Cardiac muscle cell (in vitro differentiated cells and primary cell): ENCODE measurements at regions not wholly inside any gene's neighbourhood (a gene's known extent, or its start where the extent isn't known, plus 50 kb on each side); places are given as distances from the start of the nearest gene placed in this dataset.
A peak's percentile ranks its signal among the peaks of the same experiment; 100 is the strongest.

Experiments used
- DNase-seq, 2 donors: peaks; one replicate each; pipeline versions ENCODE4 v3.0.0 to v3.0.0-alpha.2; 2010 to 2017; ENCODE audit warnings: low read depth in 1 of 2, low spot score in 1 of 2
- H3K27ac ChIP-seq: fragments of 200-600 bp; sonication (generic); 2 replicates; pipeline ENCODE4 v1.5.1; 2016
- H3K27me3 ChIP-seq: fragments of 200-600 bp; sonication (generic); 2 replicates; pipeline ENCODE4 v1.6.0; 2016; ENCODE audit warnings: control low read depth
- H3K36me3 ChIP-seq: fragments of 200-600 bp; sonication (generic); 2 replicates; pipeline ENCODE4 v1.5.1; 2016; ENCODE audit warnings: control low read depth
- H3K4me1 ChIP-seq: fragments of 200-600 bp; sonication (generic); 2 replicates; pipeline ENCODE4 v1.8.1; 2017; ENCODE audit warnings: low read depth, mild to moderate bottlenecking, mixed run types
- H3K4me3 ChIP-seq: fragments of 200-600 bp; sonication (generic); 2 replicates; pipeline ENCODE4 v1.5.1; 2016; ENCODE audit warnings: mild to moderate bottlenecking
- H3K9me3 ChIP-seq: fragments of 200-600 bp; sonication (generic); 2 replicates; pipeline ENCODE4 v1.5.1; 2017; ENCODE audit warnings: low read depth, mild to moderate bottlenecking, control low read depth
- CTCF ChIP-seq: IDR thresholded peaks from 2 replicates; pipeline ENCODE4 v1.5.1; 2012; ENCODE audit warnings: low read depth, mild to moderate bottlenecking, low read length

DNA sequence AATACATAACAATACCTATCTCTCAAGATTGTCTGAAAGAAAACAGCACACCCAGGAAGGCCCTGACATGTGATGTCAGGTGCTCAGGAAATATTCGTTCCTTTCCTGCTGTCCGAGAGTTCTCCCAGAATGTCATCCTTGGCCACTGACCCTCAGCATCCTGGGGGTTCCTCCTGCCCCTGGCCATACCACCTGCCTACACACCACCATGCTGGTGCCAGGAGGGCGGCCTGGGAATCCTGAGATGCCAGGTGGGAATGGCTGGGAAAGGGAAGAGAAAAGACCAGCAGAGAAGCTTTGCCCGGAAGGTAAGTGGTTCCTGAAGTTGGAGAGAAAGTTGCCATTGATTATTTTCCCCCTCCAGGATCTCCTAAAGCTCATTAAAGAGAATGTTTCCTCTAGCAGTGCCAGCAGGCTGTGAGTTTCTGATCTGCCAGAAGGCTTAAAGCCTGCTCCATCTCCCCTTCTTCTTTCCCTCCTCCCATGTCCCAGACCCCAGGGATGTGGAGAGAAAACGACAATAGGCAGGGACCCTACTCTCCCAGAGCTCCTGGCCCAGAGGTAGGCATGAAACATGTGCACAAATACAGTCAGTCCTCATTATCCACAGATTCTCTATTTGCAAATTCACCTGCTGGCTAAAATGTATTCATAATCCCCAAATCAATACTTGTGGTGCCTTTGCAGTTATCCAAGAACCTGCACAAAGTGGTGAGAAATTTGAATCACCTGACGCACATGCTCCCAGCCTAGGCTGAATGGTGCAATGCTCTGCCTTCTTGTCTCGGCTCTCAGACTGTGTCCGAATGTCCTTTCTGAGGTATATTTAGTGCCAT lies 147.1 kb upstream of the MYCN start:
- Histone ChIP-seq H3K36me3 (no peaks in the 10 kb centered on the region), H3K27me3 (no peaks in the 10 kb centered on the region), H3K27ac (no peak overlapping the region), H3K9me3 (no peaks in the 10 kb centered on the region), H3K4me3 (no peak overlapping the region), H3K4me1 (no peaks in the 10 kb centered on the region)
- TF ChIP-seq CTCF: no peak
- DNase-seq: no peak

DNA sequence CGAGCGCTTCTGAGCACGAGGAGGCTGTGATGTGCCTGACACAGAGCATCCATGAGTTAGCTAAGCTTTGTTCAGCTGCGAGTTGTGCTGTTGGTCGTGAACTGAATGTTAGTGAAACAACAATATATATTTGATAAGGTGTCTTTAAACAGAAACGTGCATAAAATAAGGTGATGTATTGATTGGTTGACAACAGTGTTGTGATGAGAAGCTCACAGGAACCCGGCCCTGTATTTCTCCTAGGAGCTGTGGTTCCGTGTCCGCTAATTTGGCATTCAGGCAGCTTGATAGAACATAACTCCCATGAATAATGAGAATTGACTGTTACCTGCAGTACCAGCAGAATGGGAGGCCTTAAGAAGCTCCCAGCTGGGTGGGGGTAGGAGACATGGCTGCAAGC lies 146.4 kb upstream of the MYCN start:
- no peak for DNase-seq
- TF ChIP-seq CTCF: no peak

DNA sequence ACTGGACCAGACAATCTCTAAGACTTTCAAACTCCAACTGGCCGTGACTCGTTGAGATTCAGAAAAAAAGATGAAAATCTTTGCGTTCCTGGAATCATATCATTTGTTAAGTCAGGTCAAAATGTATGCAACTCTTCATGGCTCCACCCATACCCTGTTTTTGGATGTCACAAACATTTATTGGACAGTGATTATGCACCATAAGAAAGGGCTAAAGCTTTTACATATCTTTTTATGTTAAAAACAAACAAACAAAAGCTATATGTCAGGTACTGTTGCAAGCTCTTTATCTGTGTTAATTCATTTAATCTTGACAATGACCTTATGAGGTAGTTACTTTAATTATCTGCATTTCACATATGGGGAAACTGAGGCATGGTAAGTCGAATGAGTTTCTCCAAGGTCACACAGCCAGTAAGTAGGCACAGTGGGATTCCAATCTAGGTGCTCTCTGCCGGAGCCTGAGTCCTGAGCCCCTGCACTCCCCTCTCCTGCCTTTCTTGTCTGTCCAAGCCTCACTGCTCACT lies 145.7 kb upstream of the MYCN start:
- H3K4me3 ChIP-seq: no peak overlapping the region
- H3K4me1 ChIP-seq: peaks cover 4% of the 10 kb centered on the region
- no peak for DNase-seq
- H3K27me3 ChIP-seq: no peaks in the 10 kb centered on the region
- H3K27ac ChIP-seq: no peak overlapping the region
- H3K9me3 ChIP-seq: no peaks in the 10 kb centered on the region
- no peaks in the 10 kb centered on the region for H3K36me3 ChIP-seq
- no peak for TF ChIP-seq CTCF

More for the DNA sequence above, 146.4 kb upstream of the MYCN start:
- no peaks in the 10 kb centered on the region for H3K27me3 ChIP-seq
- H3K4me1 ChIP-seq: peaks cover 4% of the 10 kb centered on the region
- no peak overlapping the region for H3K27ac ChIP-seq
- H3K36me3 ChIP-seq: no peaks in the 10 kb centered on the region
- no peaks in the 10 kb centered on the region for H3K9me3 ChIP-seq
- no peak overlapping the region for H3K4me3 ChIP-seq

DNA sequence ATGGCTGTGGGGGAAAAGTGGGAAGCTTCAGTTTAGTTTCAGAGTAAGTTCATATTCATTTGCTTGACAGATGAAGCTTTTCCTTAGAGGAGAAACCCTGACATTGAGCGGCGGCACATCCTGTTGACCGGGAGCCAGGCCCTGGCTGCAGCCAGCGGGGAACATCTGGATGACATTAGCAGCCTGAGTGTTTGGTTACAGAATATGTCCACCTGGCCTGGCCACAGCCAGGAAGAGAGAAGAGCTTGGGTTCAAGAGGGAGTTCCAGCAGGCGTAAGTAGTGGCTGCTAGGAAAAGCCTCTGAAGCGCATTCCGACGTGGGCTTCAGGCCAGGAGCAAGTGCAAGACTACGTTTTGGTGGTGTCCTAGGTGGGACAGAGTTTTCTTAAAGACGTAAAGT lies 144.9 kb upstream of the MYCN start:
- Histone ChIP-seq H3K36me3 (no peaks in the 10 kb centered on the region), H3K27ac (no peak overlapping the region), H3K27me3 (no peaks in the 10 kb centered on the region), H3K9me3 (no peaks in the 10 kb centered on the region), H3K4me3 (no peak overlapping the region), H3K4me1 (peaks cover 4% of the 10 kb centered on the region)
- peak in 1 of 2 donors; percentile 19 for DNase-seq
- TF ChIP-seq CTCF: no peak

GRCh38 chr2:15796167-15796942 lies 144.0 kb upstream of the MYCN start:
- Histone ChIP-seq H3K27me3 (no peaks in the 10 kb centered on the region), H3K4me3 (no peak overlapping the region), H3K4me1 (peaks cover 4% of the 10 kb centered on the region), H3K36me3 (no peaks in the 10 kb centered on the region), H3K27ac (no peak overlapping the region), H3K9me3 (no peaks in the 10 kb centered on the region)
- no peak for TF ChIP-seq CTCF
- DNase-seq: no peak
